Right lobe of liver (tissue), 4 donors: ENCODE measurements at regions not wholly inside any gene's neighbourhood (a gene's known extent, or its start where the extent isn't known, plus 50 kb on each side); places are given as distances from the start of the nearest gene placed in this dataset.

Source experiments
- POLR2A ChIP-seq: fragments of 450-650 bp; IDR thresholded peaks from one replicate; pipeline ENCODE4 v1.6.1; 2017; ENCODE audit warnings: antibody characterized with exemption, mild to moderate bottlenecking
- TF ChIP-seq, protein P1 (sequence below), 4 donors: fragments of 200-600 bp in 3 of 4; fragments of 450-650 bp in 1 of 4; IDR thresholded peaks; one replicate each; pipeline versions ENCODE4 v1.5.1 to v1.8.0; 2016 to 2022; ENCODE audit warnings: antibody characterized with exemption in 4 of 4, mild to moderate bottlenecking in 2 of 4
- donor health status: DM: no; HTN: no; CAD: no.
- donor health status: DM: no; HTN: no; CAD: no.
- donor health status: DM: no; HTN: yes; CAD: no.

GRCh38 chr18:33866386-33866785 is 288.4 kb downstream of the ASXL3 start:
- TF ChIP-seq, protein P1, sequence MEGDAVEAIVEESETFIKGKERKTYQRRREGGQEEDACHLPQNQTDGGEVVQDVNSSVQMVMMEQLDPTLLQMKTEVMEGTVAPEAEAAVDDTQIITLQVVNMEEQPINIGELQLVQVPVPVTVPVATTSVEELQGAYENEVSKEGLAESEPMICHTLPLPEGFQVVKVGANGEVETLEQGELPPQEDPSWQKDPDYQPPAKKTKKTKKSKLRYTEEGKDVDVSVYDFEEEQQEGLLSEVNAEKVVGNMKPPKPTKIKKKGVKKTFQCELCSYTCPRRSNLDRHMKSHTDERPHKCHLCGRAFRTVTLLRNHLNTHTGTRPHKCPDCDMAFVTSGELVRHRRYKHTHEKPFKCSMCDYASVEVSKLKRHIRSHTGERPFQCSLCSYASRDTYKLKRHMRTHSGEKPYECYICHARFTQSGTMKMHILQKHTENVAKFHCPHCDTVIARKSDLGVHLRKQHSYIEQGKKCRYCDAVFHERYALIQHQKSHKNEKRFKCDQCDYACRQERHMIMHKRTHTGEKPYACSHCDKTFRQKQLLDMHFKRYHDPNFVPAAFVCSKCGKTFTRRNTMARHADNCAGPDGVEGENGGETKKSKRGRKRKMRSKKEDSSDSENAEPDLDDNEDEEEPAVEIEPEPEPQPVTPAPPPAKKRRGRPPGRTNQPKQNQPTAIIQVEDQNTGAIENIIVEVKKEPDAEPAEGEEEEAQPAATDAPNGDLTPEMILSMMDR (IDR thresholded peaks at IDR 0.05) = no peak
- no peak for TF ChIP-seq POLR2A
